Liver (tissue), 8 donors: ENCODE measurements at regions not wholly inside any gene's neighbourhood (a gene's known extent, or its start where the extent isn't known, plus 50 kb on each side); places are given as distances from the start of the nearest gene placed in this dataset.

Source experiments
- DNase-seq: peaks from one replicate; pipeline ENCODE4 v3.0.0-alpha.2; 2017; ENCODE audit warnings: low spot score
- H3K27ac ChIP-seq, 2 donors: one replicate each; pipeline ENCODE4 v1.7.0; 2013; ENCODE audit warnings: inconsistent platforms in 2 of 2, low read length in 2 of 2, control low read depth in 1 of 2, low read depth in 1 of 2, mild to moderate bottlenecking in 1 of 2
- H3K27me3 ChIP-seq, 4 donors: one replicate each; pipeline versions ENCODE4 v1.6.1 to v1.7.0; 2013; ENCODE audit warnings: low read length in 3 of 4, inconsistent platforms in 1 of 4, mild to moderate bottlenecking in 1 of 4, moderate library complexity in 1 of 4; ENCODE audit not compliant: control insufficient read depth in 4 of 4, insufficient read depth in 4 of 4
- H3K36me3 ChIP-seq, 4 donors: one replicate each; pipeline versions ENCODE4 v1.6.1 to v1.7.0; 2013; ENCODE audit warnings: low read length in 3 of 4, mild to moderate bottlenecking in 3 of 4, low read depth in 1 of 4, moderate library complexity in 1 of 4; ENCODE audit not compliant: control insufficient read depth in 4 of 4, insufficient read depth in 3 of 4
- H3K4me1 ChIP-seq, 4 donors: one replicate each; pipeline versions ENCODE4 v1.6.1 to v1.7.0; 2013; ENCODE audit warnings: low read length in 3 of 4, mild to moderate bottlenecking in 3 of 4, moderate library complexity in 1 of 4; ENCODE audit not compliant: control insufficient read depth in 4 of 4, insufficient read depth in 4 of 4
- H3K4me3 ChIP-seq, 3 donors: one replicate each; pipeline versions ENCODE4 v1.6.1 to v1.7.0; 2013; ENCODE audit warnings: low read length in 3 of 3, control low read depth in 1 of 3, low read depth in 1 of 3, mild to moderate bottlenecking in 1 of 3
- H3K9ac ChIP-seq, 2 donors: one replicate each; pipeline ENCODE4 v1.7.0; 2013; ENCODE audit warnings: low read length in 2 of 2, mild to moderate bottlenecking in 2 of 2, moderate library complexity in 2 of 2, control low read depth in 1 of 2, low read depth in 1 of 2
- H3K9me3 ChIP-seq, 4 donors: one replicate each; pipeline versions ENCODE4 v1.6.1 to v1.7.0; 2013; ENCODE audit warnings: low read length in 3 of 4; ENCODE audit not compliant: control insufficient read depth in 4 of 4
- ATF3 ChIP-seq: IDR thresholded peaks from 2 replicates; pipeline ENCODE4 v1.6.1; 2016; ENCODE audit warnings: antibody characterized with exemption
- EGR1 ChIP-seq, 2 donors: IDR thresholded peaks; 2 replicates each; pipeline ENCODE4 v1.6.1; 2016 to 2018; ENCODE audit warnings: antibody characterized with exemption in 2 of 2, low read depth in 2 of 2
- FOXA1 ChIP-seq: IDR thresholded peaks from 2 replicates; pipeline ENCODE4 v1.6.1; 2016; ENCODE audit warnings: antibody characterized with exemption
- FOXA2 ChIP-seq: IDR thresholded peaks from 2 replicates; pipeline ENCODE4 v1.6.1; 2016; ENCODE audit warnings: antibody characterized with exemption
- GABPA ChIP-seq, 2 donors: IDR thresholded peaks in 1 of 2; conservative IDR thresholded peaks in 1 of 2; 2 replicates each; pipeline ENCODE4 v1.6.1; 2016; ENCODE audit warnings: antibody characterized with exemption in 2 of 2, mild to moderate bottlenecking in 1 of 2, moderate library complexity in 1 of 2
- HNF4A ChIP-seq, 2 donors: conservative IDR thresholded peaks; 2 replicates each; pipeline ENCODE4 v1.6.1; 2016; ENCODE audit warnings: antibody characterized with exemption in 2 of 2, mild to moderate bottlenecking in 2 of 2
- HNF4G ChIP-seq: IDR thresholded peaks from 2 replicates; pipeline ENCODE4 v1.6.1; 2016; ENCODE audit warnings: antibody characterized with exemption
- JUND ChIP-seq, 2 donors: IDR thresholded peaks; 2 replicates each; pipeline ENCODE4 v1.6.1; 2016; ENCODE audit warnings: antibody characterized with exemption in 2 of 2
- MAX ChIP-seq: IDR thresholded peaks from 2 replicates; pipeline ENCODE4 v1.6.1; 2016; ENCODE audit warnings: antibody characterized with exemption
- RAD21 ChIP-seq, 2 donors: IDR thresholded peaks; 2 replicates each; pipeline ENCODE4 v1.6.1; 2016; ENCODE audit warnings: antibody characterized with exemption in 2 of 2, mild to moderate bottlenecking in 2 of 2
- REST ChIP-seq: IDR thresholded peaks from 2 replicates; pipeline ENCODE4 v1.6.1; 2016; ENCODE audit warnings: antibody characterized with exemption, mild to moderate bottlenecking
- RXRA ChIP-seq, 2 donors: IDR thresholded peaks; 2 replicates each; pipeline ENCODE4 v1.6.1; 2017 to 2018; ENCODE audit warnings: antibody characterized with exemption in 2 of 2, mild to moderate bottlenecking in 1 of 2
- SP1 ChIP-seq: IDR thresholded peaks from 2 replicates; pipeline ENCODE4 v1.6.1; 2018; ENCODE audit warnings: antibody characterized with exemption, mild to moderate bottlenecking
- TAF1 ChIP-seq: conservative IDR thresholded peaks from 2 replicates; pipeline ENCODE4 v1.6.1; 2016; ENCODE audit warnings: antibody characterized with exemption, mild to moderate bottlenecking
- YY1 ChIP-seq: IDR thresholded peaks from 2 replicates; pipeline ENCODE4 v1.6.1; 2016; ENCODE audit warnings: antibody characterized with exemption, mild to moderate bottlenecking
- WGBS: extraction: QIAGEN DNeasy Blood & Tissue Kit; methylation state at CpG from one replicate; pipeline ENCODE4 v1.1.7; 2013; 5-methylcytosine and 5-hydroxymethylcytosine counted together
- TF ChIP-seq, protein P1 (sequence below): IDR thresholded peaks from 2 replicates; pipeline ENCODE4 v1.6.1; 2016; ENCODE audit warnings: antibody characterized with exemption
- TF ChIP-seq, protein P2 (sequence below): fragments of 150-350 bp; IDR thresholded peaks from 2 replicates; pipeline ENCODE4 v1.5.1; 2017; ENCODE audit warnings: improper control_type of control experiment, low read depth, low read length; ENCODE audit not compliant: missing input control
- donor health status: healthy.
- donor health status: healthy.
- donor health status: healthy.
- donor health status: healthy.
- donor health status: healthy.

GRCh38 chr6:99810295-99810694, 183.7 kb downstream of the MCHR2 start:
- Histone ChIP-seq H3K9ac (no peak overlapping the region), H3K4me3 (no peak overlapping the region), H3K4me1 (no peaks in the 10 kb centered on the region), H3K9me3 (no peaks in the 10 kb centered on the region), H3K27me3 (peaks cover 0 to 7% (median 1%) of the 10 kb centered on the region in 4 donors), H3K36me3 (no peaks in the 10 kb centered on the region), H3K27ac (no peak overlapping the region)
- TF ChIP-seq JUND (IDR thresholded peaks at IDR 0.05) = no peak
- WGBS = 56% methylated on average over 1 of the region's 1 CpG
- DNase-seq = no peak

DNA sequence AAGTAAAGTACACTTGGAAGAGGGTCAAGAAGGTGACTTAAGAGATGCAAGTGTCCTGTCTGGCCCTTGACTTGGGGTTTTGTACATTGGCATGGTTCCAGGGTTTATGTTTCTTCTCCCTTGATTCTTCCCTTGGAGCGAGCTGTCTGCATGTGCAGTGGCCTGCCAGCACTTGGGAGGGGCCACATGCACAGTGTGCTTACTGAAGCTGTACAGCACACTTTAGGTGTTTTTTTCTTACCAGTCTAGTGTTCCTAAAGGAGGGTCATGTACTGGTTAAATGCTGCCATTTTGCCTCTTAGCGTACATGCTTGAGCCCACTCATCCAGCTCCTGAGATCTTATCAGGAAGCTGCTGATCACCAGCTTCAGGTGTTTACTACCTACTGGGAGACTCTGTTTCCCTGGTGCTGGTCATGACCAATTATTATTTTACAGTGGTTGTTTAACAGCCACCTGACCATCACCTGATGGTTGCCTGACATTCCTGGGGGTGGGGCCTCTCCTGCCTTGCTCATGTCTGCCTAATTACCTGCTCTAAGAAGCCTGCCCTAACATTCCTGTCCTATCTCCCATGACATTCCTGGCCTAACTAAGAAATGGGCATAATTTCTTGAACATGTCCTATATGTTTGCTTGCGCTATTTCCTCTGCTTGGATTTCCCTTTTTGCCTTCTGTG, 182.9 kb downstream of the MCHR2 start:
- Histone ChIP-seq H3K9ac (no peak overlapping the region), H3K36me3 (no peaks in the 10 kb centered on the region), H3K27me3 (peaks cover 0 to 7% (median 1%) of the 10 kb centered on the region in 4 donors), H3K9me3 (no peaks in the 10 kb centered on the region), H3K27ac (no peak overlapping the region), H3K4me1 (no peaks in the 10 kb centered on the region), H3K4me3 (no peak overlapping the region)
- no peak for DNase-seq
- WGBS = 83% methylated on average over 3 of the region's 3 CpGs
- no peak for TF ChIP-seq SP1
- TF ChIP-seq RXRA (IDR thresholded peaks at IDR 0.05) = no peak
- TF ChIP-seq YY1 = no peak
- TF ChIP-seq ATF3 = no peak
- TF ChIP-seq GABPA (IDR thresholded peaks at IDR 0.05 in 1 of 2, conservative IDR thresholded peaks at IDR 0.05 in 1 of 2) = no peak
- no peak for TF ChIP-seq EGR1 (IDR thresholded peaks at IDR 0.05; ENCODE audit: low read depth in 2 of 2)
- TF ChIP-seq, protein P1, sequence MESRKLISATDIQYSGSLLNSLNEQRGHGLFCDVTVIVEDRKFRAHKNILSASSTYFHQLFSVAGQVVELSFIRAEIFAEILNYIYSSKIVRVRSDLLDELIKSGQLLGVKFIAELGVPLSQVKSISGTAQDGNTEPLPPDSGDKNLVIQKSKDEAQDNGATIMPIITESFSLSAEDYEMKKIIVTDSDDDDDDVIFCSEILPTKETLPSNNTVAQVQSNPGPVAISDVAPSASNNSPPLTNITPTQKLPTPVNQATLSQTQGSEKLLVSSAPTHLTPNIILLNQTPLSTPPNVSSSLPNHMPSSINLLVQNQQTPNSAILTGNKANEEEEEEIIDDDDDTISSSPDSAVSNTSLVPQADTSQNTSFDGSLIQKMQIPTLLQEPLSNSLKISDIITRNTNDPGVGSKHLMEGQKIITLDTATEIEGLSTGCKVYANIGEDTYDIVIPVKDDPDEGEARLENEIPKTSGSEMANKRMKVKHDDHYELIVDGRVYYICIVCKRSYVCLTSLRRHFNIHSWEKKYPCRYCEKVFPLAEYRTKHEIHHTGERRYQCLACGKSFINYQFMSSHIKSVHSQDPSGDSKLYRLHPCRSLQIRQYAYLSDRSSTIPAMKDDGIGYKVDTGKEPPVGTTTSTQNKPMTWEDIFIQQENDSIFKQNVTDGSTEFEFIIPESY = no peak
- TF ChIP-seq RAD21 (IDR thresholded peaks at IDR 0.05) = no peak

- 53% methylated on average over 1 of the region's 1 CpG for WGBS
- no peaks in the 10 kb centered on the region for H3K36me3 ChIP-seq
- TF ChIP-seq FOXA2 = no peak
- TF ChIP-seq ATF3 = no peak
- no peak for TF ChIP-seq HNF4G
- no peak for TF ChIP-seq RAD21 (IDR thresholded peaks at IDR 0.05)
- TF ChIP-seq SP1 = no peak
- TF ChIP-seq, protein P1 = no peak
- no peak for TF ChIP-seq GABPA (IDR thresholded peaks at IDR 0.05 in 1 of 2, conservative IDR thresholded peaks at IDR 0.05 in 1 of 2)
- TF ChIP-seq RXRA (IDR thresholded peaks at IDR 0.05) = no peak
- TF ChIP-seq JUND (IDR thresholded peaks at IDR 0.05) = no peak
- no peak for TF ChIP-seq MAX
- no peak for TF ChIP-seq YY1
- TF ChIP-seq FOXA1 = no peak
- TF ChIP-seq REST = no peak
- no peak for TF ChIP-seq TAF1
- TF ChIP-seq HNF4A (conservative IDR thresholded peaks at IDR 0.05) = no peak
- TF ChIP-seq, protein P2, sequence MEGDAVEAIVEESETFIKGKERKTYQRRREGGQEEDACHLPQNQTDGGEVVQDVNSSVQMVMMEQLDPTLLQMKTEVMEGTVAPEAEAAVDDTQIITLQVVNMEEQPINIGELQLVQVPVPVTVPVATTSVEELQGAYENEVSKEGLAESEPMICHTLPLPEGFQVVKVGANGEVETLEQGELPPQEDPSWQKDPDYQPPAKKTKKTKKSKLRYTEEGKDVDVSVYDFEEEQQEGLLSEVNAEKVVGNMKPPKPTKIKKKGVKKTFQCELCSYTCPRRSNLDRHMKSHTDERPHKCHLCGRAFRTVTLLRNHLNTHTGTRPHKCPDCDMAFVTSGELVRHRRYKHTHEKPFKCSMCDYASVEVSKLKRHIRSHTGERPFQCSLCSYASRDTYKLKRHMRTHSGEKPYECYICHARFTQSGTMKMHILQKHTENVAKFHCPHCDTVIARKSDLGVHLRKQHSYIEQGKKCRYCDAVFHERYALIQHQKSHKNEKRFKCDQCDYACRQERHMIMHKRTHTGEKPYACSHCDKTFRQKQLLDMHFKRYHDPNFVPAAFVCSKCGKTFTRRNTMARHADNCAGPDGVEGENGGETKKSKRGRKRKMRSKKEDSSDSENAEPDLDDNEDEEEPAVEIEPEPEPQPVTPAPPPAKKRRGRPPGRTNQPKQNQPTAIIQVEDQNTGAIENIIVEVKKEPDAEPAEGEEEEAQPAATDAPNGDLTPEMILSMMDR = no peak
Observed at GRCh38 chr6:99811636-99812035, 182.4 kb downstream of the MCHR2 start.

More at GRCh38 chr6:99811636-99812035, 182.4 kb downstream of the MCHR2 start:
- no peak for DNase-seq
- Histone ChIP-seq H3K9ac (no peak overlapping the region), H3K27ac (no peak overlapping the region), H3K4me1 (no peaks in the 10 kb centered on the region), H3K27me3 (peaks cover 0 to 7% (median 1%) of the 10 kb centered on the region in 4 donors), H3K9me3 (no peaks in the 10 kb centered on the region), H3K4me3 (no peak overlapping the region)
